ENCODE measurements at regions not wholly inside any gene's neighbourhood (a gene's known extent, or its start where the extent isn't known, plus 50 kb on each side); places are given as distances from the start of the nearest gene placed in this dataset.

DNA sequence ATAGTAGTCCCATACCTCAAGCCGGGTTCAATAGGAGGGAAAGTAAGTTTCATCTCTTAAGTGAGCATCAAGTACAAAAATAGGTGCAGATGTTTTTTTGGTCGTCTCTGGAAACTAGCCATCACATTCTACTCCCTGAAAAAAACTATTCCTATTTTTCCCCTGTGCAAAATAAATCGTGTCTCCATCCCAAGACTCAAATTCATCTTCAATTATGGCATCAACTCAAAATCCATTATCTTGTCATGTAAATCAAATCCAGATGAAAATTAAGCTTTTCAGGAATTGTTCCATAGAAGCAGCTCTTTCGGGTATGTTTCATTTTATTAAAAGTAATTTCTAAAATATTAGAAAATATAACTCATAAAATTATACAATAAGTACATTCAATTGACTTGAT, 1368.4 kb downstream of the GRIK2 start:
- Histone ChIP-seq H2BK5ac (ENCODE audit: low read depth, low read length) (no peak overlapping the region), H2BK20ac (ENCODE audit: low read length) (no peak overlapping the region), H4K20me1 (replicated peaks in 1 of 2; ENCODE audit: control insufficient read depth in 1 of 2, insufficient read depth in 2 of 2, low read length in 2 of 2) (no peaks in the 10 kb centered on the region), H3K36me3 (ENCODE audit: control insufficient read depth in 2 of 4, insufficient read depth in 4 of 4, low read length in 3 of 4) (no peaks in the 10 kb centered on the region), H2BK15ac (ENCODE audit: low read length) (no peak overlapping the region), H3K27me3 (replicated peaks in 1 of 4; ENCODE audit: control insufficient read depth in 3 of 4, extremely low read depth in 1 of 4, insufficient read depth in 3 of 4, low read length in 3 of 4) (no peaks in the 10 kb centered on the region), H4K8ac (ENCODE audit: extremely low read depth, insufficient read depth, low read length) (no peak overlapping the region), H3K4ac (replicated peaks; ENCODE audit: insufficient read length, low read depth, low read length) (no peak overlapping the region), H3K4me2 (ENCODE audit: insufficient read depth in 1 of 2, low read depth in 2 of 2, low read length in 2 of 2) (no peak overlapping the region), H2BK120ac (replicated peaks; ENCODE audit: low read depth, low read length) (no peak overlapping the region), H2BK12ac (ENCODE audit: low read depth, low read length) (no peak overlapping the region), H3K9ac (replicated peaks in 1 of 4; ENCODE audit: extremely low read depth in 1 of 4, low read depth in 3 of 4, low read length in 3 of 4) (no peak overlapping the region), H3K27ac (ENCODE audit: low read depth, low read length) (no peak overlapping the region), H3K18ac (ENCODE audit: extremely low read depth, low read length) (no peak overlapping the region), H3K79me1 (ENCODE audit: low read depth, low read length) (no peaks in the 10 kb centered on the region), H3K23me2 (ENCODE audit: low read depth, low read length) (no peaks in the 10 kb centered on the region), H4K91ac (replicated peaks; ENCODE audit: insufficient read length, low read length) (no peak overlapping the region), H3K4me1 (replicated peaks in 1 of 4; ENCODE audit: control insufficient read depth in 3 of 4, insufficient read depth in 4 of 4, low read length in 3 of 4) (no peaks in the 10 kb centered on the region), H3K56ac (replicated peaks; ENCODE audit: insufficient read length, low read depth, low read length) (no peak overlapping the region), H3K4me3 (ENCODE audit: extremely low read depth in 1 of 4, insufficient read depth in 2 of 4, low read depth in 3 of 4, low read length in 4 of 4) (no peak overlapping the region), H4K5ac (ENCODE audit: insufficient read length, low read depth, low read length) (no peak overlapping the region), H3K9me3 (ENCODE audit: insufficient read depth in 2 of 2, low read depth in 1 of 2, low read length in 1 of 2) (no peaks in the 10 kb centered on the region), H3K14ac (ENCODE audit: insufficient read length) (no peak overlapping the region), H3K79me2 (ENCODE audit: control insufficient read depth in 1 of 2, insufficient read depth in 2 of 2, low read length in 2 of 2) (no peaks in the 10 kb centered on the region), H2AK5ac (ENCODE audit: low read depth, low read length) (no peak overlapping the region), H2AFZ (ENCODE audit: low read length) (no peak overlapping the region), H3K23ac (ENCODE audit: insufficient read length) (no peak overlapping the region)
- ChIA-PET POLR2A (ENCODE audit: partially characterized antibody) (no interaction called here), CTCF (ENCODE audit: partially characterized antibody) (no interaction called here)
- TF ChIP-seq, protein P1, sequence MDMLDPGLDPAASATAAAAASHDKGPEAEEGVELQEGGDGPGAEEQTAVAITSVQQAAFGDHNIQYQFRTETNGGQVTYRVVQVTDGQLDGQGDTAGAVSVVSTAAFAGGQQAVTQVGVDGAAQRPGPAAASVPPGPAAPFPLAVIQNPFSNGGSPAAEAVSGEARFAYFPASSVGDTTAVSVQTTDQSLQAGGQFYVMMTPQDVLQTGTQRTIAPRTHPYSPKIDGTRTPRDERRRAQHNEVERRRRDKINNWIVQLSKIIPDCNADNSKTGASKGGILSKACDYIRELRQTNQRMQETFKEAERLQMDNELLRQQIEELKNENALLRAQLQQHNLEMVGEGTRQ (IDR thresholded peaks at IDR 0.05; ENCODE audit: low read length): no peak
- no peak for TF ChIP-seq SIX5 (IDR thresholded peaks at IDR 0.05; ENCODE audit: low read depth, low read length)
- no peak for TF ChIP-seq ZNF274 (IDR thresholded peaks at IDR 0.05; ENCODE audit: borderline replicate concordance, extremely low read depth, low read length)
- TF ChIP-seq, protein P2, sequence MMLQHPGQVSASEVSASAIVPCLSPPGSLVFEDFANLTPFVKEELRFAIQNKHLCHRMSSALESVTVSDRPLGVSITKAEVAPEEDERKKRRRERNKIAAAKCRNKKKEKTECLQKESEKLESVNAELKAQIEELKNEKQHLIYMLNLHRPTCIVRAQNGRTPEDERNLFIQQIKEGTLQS (IDR thresholded peaks at IDR 0.05; ENCODE audit: insufficient read depth, low read depth, low read length): no peak
- TF ChIP-seq KDM5A (IDR thresholded peaks at IDR 0.05; ENCODE audit: low read length): no peak
- no peak for TF ChIP-seq SRF (IDR thresholded peaks at IDR 0.05; ENCODE audit: low read depth, low read length)
- no peak for TF ChIP-seq GABPA (IDR thresholded peaks at IDR 0.05; ENCODE audit: borderline replicate concordance, insufficient read depth, low read length)
- no peak for TF ChIP-seq ASH2L (IDR thresholded peaks at IDR 0.05; ENCODE audit: low read length)
- no peak for DNase-seq (ENCODE audit: low read depth in 1 of 2, low spot score in 2 of 2)
- WGBS, 2 experiments (ENCODE audit: extremely low coverage in 1 of 2, insufficient coverage in 1 of 2, insufficient read length in 1 of 2, insufficient replicate concordance in 2 of 2, low coverage in 1 of 2, low lambda C conversion rate in 2 of 2, missing lambda C conversion rate in 1 of 2): 88% methylated on average over 4 of the region's 4 CpGs; no CpG with 5 or more reads in 1 of the 2 experiments
- FAIRE-seq: no peak

Data from H1 (cell line).